Cardiac fibroblast (primary cell): ENCODE measurements at regions not wholly inside any gene's neighbourhood (a gene's known extent, or its start where the extent isn't known, plus 50 kb on each side); places are given as distances from the start of the nearest gene placed in this dataset.

Source experiments
- DNase-seq, 2 donors: peaks; one replicate each; pipeline versions ENCODE4 v3.0.0 to v3.0.0-alpha.2; 2010; ENCODE audit warnings: low read depth in 2 of 2
- H3K4me3 ChIP-seq, 2 donors: replicated peaks in 1 of 2; 1 replicate in 1 of 2; 2 replicates in 1 of 2; pipeline ENCODE4 v1.5.1; 2011; ENCODE audit warnings: low read depth in 2 of 2, low read length in 2 of 2, mild to moderate bottlenecking in 2 of 2, moderate library complexity in 1 of 2
- CTCF ChIP-seq: IDR thresholded peaks from one replicate; pipeline ENCODE4 v1.5.1; 2011; ENCODE audit warnings: low read depth, mild to moderate bottlenecking, low read length, inconsistent platforms

DNA sequence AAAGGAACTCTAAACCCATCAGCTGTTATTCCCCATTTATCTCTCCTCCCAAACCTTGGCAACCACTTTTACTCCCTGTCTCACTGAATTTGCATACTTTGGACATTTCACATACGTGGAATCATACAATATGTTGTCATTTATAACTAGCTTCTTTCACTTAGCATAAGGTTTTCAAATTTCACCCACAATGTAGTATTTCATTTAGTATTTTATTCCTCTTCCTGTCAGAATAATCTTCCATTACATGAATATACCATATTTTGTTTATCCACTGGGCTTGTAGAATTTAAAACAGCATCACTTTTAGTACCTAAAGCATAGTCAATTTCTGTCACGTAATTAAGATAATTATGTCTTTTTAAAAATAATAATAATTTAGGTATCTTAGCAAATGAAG, 55.5 kb upstream of the POU2F1 start:
- no peak overlapping the region for H3K4me3 ChIP-seq
- DNase-seq: no peak
- TF ChIP-seq CTCF: no peak

DNA sequence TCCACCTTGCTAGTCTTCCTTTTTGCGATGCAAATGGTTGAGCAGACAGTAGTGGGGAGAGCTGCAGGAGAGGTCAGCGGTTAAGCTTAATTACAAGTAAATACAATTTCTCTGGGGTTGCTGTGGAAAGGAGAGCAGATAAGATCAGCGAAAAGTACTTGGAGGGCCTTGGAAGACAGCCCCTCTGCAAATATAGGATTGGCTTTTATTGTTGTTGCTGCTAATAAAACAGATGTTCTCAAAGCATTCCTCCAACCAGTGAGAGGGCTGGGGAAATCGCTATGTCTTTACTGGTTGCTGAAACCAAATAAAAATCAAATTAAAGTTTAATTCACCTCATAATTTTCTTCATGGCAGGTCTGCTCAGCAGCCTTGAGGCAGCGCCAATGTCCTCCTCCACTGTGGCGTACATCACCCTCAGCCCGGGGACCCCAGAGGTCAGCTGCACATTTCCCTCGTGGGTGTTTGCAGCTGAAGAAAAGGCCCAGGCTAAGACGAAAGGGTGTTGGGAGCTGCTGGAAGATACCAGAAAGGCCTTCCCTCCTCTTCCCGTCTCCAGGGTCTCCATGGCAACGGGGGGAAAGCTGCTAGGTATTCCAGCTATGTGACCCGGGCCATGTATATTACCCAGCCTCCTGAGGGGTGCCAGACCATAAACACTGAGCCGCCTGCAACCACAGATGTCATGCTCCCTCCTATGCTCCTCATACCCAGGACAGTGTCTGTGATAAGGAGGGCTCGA, 54.6 kb upstream of the POU2F1 start:
- TF ChIP-seq CTCF: no peak
- no peak overlapping the region for H3K4me3 ChIP-seq
- peak in 1 of 2 donors; percentile 31 for DNase-seq

- no peak for TF ChIP-seq CTCF
- H3K4me3 ChIP-seq: no peak overlapping the region
- no peak for DNase-seq
These were observed 54.0 kb upstream of the POU2F1 start for GRCh38 chr1:167166690-167167075.

GRCh38 chr1:167168424-167168823, 52.3 kb upstream of the POU2F1 start:
- no peak overlapping the region for H3K4me3 ChIP-seq
- no peak for TF ChIP-seq CTCF
- no peak for DNase-seq

DNA sequence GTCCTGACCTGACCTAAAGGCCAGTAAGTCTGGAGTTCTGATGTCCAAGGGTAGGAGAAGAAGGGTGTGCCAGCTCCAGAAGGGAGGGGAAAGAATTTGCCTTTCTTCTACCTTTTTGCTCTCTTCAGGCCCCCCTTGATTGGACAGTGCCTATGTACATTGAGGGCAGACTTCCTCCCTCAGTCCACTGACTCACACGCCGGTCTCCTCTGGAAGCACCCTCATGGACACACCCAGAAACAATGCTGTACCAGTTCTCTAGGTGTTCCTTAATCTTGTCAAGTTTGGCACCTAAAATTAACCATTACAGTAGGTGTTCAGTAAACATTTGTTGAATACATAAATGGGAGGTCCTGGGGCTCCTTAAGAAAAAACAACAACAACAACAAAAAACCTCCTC, 51.0 kb upstream of the POU2F1 start:
- no peak overlapping the region for H3K4me3 ChIP-seq
- TF ChIP-seq CTCF: no peak
- DNase-seq: no peak
